22Rv1 (cell line): ENCODE measurements at regions not wholly inside any gene's neighbourhood (a gene's known extent, or its start where the extent isn't known, plus 50 kb on each side); places are given as distances from the start of the nearest gene placed in this dataset.

Experiments
- H3K27ac ChIP-seq: fragments of 450-650 bp; 2 replicates; pipeline ENCODE4 v1.5.1; 2017
- ZFX ChIP-seq: fragments of 450-650 bp; IDR thresholded peaks from 2 replicates; pipeline ENCODE4 v1.6.1; 2017; ENCODE audit warnings: antibody characterized with exemption, borderline replicate concordance
- TF ChIP-seq, protein P1 (sequence below): fragments of 450-650 bp; IDR thresholded peaks from 2 replicates; pipeline ENCODE4 v1.5.1; 2017; ENCODE audit warnings: mild to moderate bottlenecking

DNA sequence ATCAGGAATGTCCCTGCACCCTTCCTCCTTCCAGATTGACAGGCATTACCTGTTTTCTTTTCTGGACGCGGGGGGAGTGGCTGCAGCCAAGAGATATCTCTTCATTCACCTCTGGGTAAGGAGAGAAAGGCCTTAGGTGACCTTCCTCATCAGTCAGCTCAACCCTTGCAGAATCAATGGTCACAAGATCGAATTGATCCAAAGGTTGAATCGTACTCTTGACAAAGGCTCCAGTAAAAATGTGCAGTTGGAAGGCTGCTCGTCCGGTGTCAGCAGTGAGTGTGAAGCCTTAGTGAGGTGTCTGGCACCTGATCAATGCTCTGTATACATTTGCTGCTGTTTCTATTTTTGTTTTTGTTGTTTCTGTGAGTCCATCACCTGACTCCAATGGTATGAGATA lies 282.6 kb upstream of the AJAP1 start:
- H3K27ac ChIP-seq, result no peak overlapping the region
- TF ChIP-seq, protein P1, sequence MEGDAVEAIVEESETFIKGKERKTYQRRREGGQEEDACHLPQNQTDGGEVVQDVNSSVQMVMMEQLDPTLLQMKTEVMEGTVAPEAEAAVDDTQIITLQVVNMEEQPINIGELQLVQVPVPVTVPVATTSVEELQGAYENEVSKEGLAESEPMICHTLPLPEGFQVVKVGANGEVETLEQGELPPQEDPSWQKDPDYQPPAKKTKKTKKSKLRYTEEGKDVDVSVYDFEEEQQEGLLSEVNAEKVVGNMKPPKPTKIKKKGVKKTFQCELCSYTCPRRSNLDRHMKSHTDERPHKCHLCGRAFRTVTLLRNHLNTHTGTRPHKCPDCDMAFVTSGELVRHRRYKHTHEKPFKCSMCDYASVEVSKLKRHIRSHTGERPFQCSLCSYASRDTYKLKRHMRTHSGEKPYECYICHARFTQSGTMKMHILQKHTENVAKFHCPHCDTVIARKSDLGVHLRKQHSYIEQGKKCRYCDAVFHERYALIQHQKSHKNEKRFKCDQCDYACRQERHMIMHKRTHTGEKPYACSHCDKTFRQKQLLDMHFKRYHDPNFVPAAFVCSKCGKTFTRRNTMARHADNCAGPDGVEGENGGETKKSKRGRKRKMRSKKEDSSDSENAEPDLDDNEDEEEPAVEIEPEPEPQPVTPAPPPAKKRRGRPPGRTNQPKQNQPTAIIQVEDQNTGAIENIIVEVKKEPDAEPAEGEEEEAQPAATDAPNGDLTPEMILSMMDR, result no peak
- TF ChIP-seq ZFX, result no peak

DNA sequence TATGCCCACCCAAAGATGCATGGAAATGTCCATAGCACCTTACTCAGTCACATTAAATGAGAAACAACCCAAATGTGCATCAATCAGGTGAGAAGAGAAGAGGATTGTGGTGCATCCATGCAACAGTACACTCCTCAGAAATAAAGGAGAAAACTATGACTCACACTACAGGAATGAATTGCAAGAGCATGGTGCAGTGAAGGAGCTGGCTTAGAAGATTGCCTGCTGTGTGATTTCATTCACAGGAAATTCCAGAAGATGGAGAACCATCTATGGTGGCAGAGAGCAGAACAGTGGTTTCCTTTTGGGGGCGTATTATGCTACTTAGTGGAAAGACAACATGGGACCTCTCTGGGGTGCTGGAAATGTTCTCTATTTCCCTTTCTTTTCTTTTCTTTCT lies 278.6 kb upstream of the AJAP1 start:
- TF ChIP-seq, protein P1, result no peak
- TF ChIP-seq ZFX, result no peak
- H3K27ac ChIP-seq, result no peak overlapping the region

DNA sequence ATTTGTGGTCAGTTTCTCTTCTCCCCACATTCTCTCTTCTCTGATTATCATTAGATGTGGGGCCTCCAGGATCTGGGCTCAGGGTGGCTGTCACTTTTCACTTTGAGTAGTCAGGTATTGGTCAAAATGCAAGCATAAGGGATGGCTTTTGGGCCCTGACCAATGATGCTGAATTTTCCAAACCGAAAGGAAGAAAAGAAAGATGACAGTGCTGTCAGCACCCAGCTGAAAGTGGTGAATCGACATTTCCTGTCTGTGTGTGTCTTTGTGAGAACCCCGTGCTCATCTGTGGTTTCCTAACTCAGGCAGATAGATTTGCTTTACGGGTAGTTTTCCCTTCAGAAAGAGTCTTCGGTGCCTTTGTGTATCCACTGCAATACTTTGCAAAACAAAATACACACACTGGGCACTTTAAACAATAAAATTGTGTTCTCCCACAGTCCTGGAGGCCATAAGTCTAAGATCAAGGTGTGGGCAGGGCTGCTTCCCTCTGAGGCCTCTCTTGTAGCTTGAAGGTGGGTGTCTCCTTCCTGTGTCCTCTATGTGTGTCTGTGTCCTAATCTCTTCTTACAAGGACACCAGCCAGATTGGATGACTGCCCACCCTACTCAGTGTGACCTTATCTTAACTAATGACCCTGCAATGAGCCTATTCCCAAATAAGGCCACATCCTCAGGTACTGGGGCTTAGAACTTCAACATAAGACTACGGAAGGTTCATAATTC lies 274.8 kb upstream of the AJAP1 start:
- no peak overlapping the region for H3K27ac ChIP-seq
- TF ChIP-seq, protein P1, result no peak
- TF ChIP-seq ZFX, result no peak

DNA sequence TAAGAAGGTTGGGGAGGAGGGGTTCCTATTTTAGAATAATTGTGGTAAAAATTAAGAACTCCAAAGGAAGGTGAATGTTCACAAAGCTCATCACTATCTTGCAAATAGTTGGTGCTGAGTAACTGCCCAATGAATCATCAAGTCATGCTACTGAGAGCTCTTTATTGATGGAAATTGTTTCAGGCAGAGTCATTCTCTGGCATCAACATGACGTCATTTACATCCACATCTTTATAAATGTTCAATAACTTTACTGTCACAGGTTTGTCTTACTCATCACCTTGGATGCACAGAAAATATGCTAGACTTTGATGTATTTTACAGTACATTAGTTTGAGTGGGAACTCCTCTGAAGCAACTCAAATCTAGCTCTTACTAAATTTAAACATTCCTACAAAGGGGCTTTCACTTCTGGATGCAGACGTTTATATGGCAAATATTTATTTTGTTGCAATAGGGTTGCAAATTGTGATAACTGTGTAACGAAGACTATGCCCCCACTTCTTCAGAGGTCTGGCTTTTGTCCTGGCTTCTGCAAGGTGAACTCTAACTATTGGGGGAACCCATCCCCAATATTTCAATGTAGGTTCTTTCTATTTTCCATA lies 273.7 kb upstream of the AJAP1 start:
- TF ChIP-seq, protein P1, result no peak
- TF ChIP-seq ZFX, result no peak
- H3K27ac ChIP-seq, result no peak overlapping the region

DNA sequence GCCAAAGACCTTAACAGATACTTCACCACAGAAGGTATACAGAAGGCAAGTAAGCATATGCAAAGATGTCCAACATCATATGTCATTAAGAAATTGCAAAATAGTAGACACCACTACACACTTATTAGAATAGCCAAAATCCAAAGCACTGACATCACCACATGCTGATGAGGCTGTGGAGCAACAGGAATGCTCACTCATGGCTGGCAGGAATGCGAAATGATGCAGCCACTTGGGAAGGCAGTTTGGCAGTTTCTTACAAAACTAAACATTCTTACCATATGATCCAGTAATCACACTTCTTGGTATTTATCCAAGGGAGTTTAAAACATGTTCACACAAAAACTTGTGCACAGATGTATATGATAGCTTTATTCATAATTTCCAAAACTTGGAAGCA lies 261.2 kb upstream of the AJAP1 start:
- TF ChIP-seq, protein P1, result no peak
- TF ChIP-seq ZFX, result no peak
- H3K27ac ChIP-seq, result no peak overlapping the region

DNA sequence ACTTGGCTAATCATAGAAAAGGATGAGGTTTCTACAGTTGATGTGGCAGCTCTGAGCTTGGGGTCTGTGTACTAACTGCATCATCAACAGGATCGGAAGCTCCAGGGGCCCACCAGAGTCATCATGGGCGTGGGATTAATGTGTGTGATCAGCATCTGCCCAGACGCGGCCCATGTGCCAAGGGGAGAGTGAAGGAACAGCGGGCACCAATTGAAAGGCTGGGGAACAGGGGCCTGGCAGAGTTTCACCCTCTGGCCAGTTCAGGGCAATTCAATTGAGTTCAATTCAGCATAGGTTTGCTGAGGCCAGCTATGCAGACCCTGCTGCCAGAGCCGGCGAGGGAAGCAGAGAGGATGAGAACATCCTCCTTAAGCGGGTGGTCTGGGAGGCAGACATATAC lies 260.0 kb upstream of the AJAP1 start:
- H3K27ac ChIP-seq, result no peak overlapping the region
- TF ChIP-seq, protein P1, result no peak
- TF ChIP-seq ZFX, result no peak

DNA sequence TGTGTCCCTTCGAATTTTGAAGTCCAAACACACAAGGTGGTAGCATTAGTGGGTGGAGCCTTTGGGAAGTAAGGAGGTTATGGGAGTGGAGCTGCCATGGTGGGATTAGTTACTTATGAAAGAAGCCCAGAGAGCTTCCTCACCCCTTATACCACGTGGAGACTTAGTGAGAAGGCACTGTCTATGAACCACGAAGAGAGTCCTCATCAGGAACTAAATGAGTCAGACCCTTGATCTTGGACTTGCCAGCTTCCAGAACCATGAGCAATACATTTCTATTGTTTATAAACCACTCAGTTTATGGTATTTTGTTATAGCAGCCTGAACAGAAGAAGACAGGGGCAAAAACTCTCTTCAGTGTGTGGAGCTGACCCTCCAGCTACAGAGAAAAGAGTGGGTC lies 259.3 kb upstream of the AJAP1 start:
- no peak overlapping the region for H3K27ac ChIP-seq
- TF ChIP-seq ZFX, result no peak
- TF ChIP-seq, protein P1, result no peak
